ENCODE measurements at regions not wholly inside any gene's neighbourhood (a gene's known extent, or its start where the extent isn't known, plus 50 kb on each side); places are given as distances from the start of the nearest gene placed in this dataset.

DNA sequence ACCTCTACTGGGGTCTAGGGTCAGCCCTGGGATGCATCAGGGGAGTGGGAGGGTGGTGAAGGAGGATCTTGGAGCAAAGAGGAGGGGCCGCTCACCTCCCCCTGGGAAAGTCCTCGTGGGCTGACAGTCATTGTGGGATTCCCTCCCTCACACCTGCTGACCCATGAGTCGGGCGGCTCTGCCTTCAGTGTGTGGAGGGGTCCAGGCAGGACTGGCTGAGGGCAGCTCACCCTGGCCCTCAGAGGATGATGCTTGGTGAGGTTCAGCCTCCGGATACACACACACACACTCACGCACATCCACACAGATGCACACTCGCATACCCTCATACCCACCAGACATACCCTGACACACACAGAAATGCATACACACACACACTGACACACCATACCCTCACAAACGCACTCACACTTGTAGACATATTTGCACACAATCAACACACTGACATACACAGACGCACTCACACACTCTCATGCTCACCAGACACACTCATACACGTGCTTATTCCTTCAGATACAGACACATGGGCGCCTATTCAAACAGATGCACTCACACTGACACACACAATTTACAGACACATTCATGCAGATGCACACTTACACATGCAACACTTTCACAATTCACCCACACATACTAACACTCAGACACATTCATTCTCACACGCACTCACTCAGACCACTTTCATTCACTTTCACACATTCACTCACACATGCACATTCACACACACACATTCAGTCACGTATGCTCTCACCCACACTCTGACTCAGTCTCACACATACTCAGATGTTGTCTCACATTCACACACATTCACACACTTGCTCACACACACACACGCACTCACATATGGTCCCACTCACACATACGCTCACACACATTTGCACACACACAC lies 105.1 kb upstream of the RPL38 start:
- DNase-seq (ENCODE audit: low spot score) (no peak), ATAC-seq (no peak), FAIRE-seq (no peak)
- POLR2A ChIA-PET: no interaction called here
- Histone ChIP-seq H3K36me3 (replicated peaks in 1 of 2; ENCODE audit: control insufficient read depth in 1 of 2, insufficient read depth in 2 of 2, low read length in 2 of 2) (no peaks in the 10 kb centered on the region), H3K27ac (ENCODE audit: extremely low read length, insufficient read depth, low read length) (no peak overlapping the region), H2AFZ (ENCODE audit: low read length) (no peak overlapping the region), H3K4me2 (ENCODE audit: low read depth, low read length) (no peak overlapping the region), H3K79me2 (ENCODE audit: insufficient read depth, low read length) (no peaks in the 10 kb centered on the region), H3K4me1 (ENCODE audit: insufficient read depth, low read length) (no peaks in the 10 kb centered on the region), H3K9ac (ENCODE audit: insufficient read depth, low read depth, low read length) (no peak overlapping the region), H3K27me3 (ENCODE audit: control insufficient read depth in 1 of 2, insufficient read depth in 2 of 2, low read length in 2 of 2) (peaks cover 2 to 66% of the 10 kb centered on the region in 2 experiments; a peak in 3 of 5 replicates), H3K4me3 (replicated peaks in 1 of 3; ENCODE audit: insufficient read depth in 1 of 3, low read depth in 2 of 3, low read length in 3 of 3) (no peak overlapping the region), H4K20me1 (ENCODE audit: insufficient read depth, low read length) (no peaks in the 10 kb centered on the region), H3K9me3 (ENCODE audit: low read length) (no peaks in the 10 kb centered on the region)
- TF ChIP-seq TFAP4 (IDR thresholded peaks at IDR 0.05; ENCODE audit: borderline replicate concordance, low read depth) (no peak), REPIN1 (CRISPR knock-in tag; IDR thresholded peaks at IDR 0.05; ENCODE audit: borderline replicate concordance, low read depth) (no peak), SOX6 (IDR thresholded peaks at IDR 0.05) (0 out of 2 replicates have a peak, but pooled peaks have one; percentile 10), SOX6 (CRISPR knock-in tag; IDR thresholded peaks at IDR 0.05) (no peak), CREB1 (IDR thresholded peaks at IDR 0.05) (peak; percentile 25; the same call in 1 of the 2 replicates), CREB1 (CRISPR knock-in tag; IDR thresholded peaks at IDR 0.05) (no peak), NONO (IDR thresholded peaks at IDR 0.05) (0 out of 2 replicates have a peak, but pooled peaks have one; percentile 2), NONO (CRISPR knock-in tag; conservative IDR thresholded peaks at IDR 0.05) (no peak), PLRG1 (conservative IDR thresholded peaks at IDR 0.05) (0 out of 2 replicates have a peak, but pooled peaks have one; percentile 75), PHB2 (IDR thresholded peaks at IDR 0.05; ENCODE audit: partially characterized antibody) (peak; percentile 8)
- TF ChIP-seq, protein P1, sequence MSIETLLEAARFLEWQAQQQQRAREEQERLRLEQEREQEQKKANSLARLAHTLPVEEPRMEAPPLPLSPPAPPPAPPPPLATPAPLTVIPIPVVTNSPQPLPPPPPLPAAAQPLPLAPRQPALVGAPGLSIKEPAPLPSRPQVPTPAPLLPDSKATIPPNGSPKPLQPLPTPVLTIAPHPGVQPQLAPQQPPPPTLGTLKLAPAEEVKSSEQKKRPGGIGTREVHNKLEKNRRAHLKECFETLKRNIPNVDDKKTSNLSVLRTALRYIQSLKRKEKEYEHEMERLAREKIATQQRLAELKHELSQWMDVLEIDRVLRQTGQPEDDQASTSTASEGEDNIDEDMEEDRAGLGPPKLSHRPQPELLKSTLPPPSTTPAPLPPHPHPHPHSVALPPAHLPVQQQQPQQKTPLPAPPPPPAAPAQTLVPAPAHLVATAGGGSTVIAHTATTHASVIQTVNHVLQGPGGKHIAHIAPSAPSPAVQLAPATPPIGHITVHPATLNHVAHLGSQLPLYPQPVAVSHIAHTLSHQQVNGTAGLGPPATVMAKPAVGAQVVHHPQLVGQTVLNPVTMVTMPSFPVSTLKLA (IDR thresholded peaks at IDR 0.05): 0 out of 2 replicates have a peak, but pooled peaks have one; percentile 38
- in situ Hi-C loops (cut with HindIII; ENCODE audit: extremely low pct_ligation_motif_present, low pct_unique_long_range_greater_than_20kb) (no loop called here), intact Hi-C loops (cut with micrococcal nuclease; ENCODE audit: unreplicated experiment) (no loop called here)
- CTCF ChIA-PET (ENCODE audit: low intra/inter-chr PET ratio, low total read pairs): no interaction called here
- no TSS peak for BruUV-seq (replicated peaks)
- 31% methylated on average over 15 of the region's 15 CpGs for WGBS (ENCODE audit: low lambda C conversion rate)

Measured in HepG2 (cell line).